ENCODE measurements at regions not wholly inside any gene's neighbourhood (a gene's known extent, or its start where the extent isn't known, plus 50 kb on each side); places are given as distances from the start of the nearest gene placed in this dataset.
"Not testable (repeated sequence)": the region's sequence is repeated elsewhere in the genome, so short reads cannot be mapped to it uniquely, and the experiment has no call there.

- no peak for DNase-seq (ENCODE audit: low read depth)
Measured at GRCh38 chr15:70523616-70524015, 239.7 kb downstream of the UACA start.

DNA sequence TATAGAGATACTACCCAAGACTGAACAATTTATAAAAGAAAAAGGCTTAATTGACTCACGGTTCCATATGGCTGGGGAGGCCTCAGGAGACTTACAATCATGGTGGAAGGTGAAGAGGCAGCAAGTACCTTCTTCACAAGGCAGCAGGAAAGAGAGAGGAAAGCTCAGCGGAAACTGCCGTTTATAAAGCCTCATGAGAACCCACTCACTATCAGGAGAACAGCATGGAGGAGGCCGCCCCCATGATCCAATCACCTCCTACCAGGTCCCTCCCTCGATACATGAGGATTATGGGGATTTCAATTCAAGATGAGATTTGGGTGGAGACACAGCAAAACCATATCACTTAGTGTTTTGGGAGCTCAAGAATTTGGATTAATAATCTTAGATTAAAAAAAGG lies 240.2 kb downstream of the UACA start:
- no peak for DNase-seq (ENCODE audit: low read depth)

DNA sequence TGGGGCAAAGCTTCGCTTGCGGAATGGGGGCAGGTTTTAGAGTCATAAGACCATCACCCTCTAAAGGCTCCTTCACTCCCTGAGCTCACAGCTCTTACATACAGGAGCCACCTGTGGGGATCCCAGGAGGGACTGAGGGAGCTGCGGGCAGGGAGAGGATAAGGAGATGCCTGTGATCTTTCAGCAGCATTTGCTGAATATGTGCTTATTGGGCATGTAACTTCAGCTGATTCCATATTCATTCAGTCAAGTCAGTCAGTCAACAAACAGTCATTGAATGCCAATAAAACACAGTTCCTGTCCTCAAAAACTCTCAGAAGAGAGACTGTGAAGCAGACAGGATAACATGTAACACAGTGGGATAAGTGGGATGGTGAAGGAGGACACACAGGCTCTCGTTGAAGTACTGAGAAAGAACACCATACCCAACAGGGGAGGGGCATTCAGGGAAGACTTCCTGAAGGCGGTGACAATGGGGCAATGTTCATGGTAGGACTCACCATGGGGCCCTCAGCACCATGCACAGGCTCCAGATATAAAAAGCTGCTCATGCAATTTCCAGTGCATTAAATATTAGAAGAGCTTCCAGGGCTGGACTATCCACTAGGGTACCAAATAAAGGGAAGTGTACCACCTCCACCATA lies 240.9 kb downstream of the UACA start:
- DNase-seq (ENCODE audit: low read depth): no peak

- DNase-seq (ENCODE audit: low read depth): no peak
Measured at GRCh38 chr15:70521576-70522322, 241.6 kb downstream of the UACA start.

- DNase-seq (ENCODE audit: low read depth): no peak
Measured at GRCh38 chr15:70519616-70520015, 243.7 kb downstream of the UACA start.

DNA sequence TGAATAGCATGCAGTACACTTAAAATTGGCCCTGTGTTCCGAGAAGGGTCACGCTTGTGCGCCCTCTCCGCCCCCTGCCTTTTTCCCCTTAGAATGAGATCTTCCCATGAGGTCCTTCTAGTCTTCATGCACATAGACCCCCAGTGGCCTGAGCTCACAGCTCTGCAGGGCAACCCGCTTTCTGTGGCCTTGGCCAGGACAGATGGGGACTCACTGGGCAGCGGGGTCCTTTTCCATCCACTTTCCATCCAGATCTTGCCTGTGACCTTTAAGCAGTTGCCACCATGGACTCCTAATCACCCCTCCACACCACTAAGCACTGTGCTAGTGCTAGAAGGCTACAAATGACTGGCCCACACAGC lies 244.4 kb downstream of the UACA start:
- DNase-seq (ENCODE audit: low read depth): no peak

GRCh38 chr15:70518201-70519003 lies 245.0 kb downstream of the UACA start:
- DNase-seq (ENCODE audit: low read depth): no peak

DNA sequence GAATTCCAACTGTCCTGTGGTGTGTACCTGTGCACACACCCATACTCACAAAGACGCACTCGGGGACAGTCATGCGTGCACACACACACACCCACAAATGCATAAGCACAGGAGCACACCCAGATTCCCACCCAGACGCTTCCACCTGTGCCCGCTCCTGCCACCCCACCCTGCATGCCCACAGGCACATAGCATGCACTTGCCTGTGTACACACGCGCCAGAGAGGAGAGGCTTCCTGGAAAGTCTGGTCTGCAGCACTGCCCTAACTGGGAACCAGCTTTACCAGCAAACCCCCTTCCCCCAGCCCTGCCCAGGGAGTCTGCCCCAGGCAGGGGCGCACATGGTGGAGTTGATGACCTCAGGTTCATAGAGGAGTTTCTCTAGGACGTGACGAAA lies 246.2 kb downstream of the UACA start:
- no peak for DNase-seq (ENCODE audit: low read depth)

DNA sequence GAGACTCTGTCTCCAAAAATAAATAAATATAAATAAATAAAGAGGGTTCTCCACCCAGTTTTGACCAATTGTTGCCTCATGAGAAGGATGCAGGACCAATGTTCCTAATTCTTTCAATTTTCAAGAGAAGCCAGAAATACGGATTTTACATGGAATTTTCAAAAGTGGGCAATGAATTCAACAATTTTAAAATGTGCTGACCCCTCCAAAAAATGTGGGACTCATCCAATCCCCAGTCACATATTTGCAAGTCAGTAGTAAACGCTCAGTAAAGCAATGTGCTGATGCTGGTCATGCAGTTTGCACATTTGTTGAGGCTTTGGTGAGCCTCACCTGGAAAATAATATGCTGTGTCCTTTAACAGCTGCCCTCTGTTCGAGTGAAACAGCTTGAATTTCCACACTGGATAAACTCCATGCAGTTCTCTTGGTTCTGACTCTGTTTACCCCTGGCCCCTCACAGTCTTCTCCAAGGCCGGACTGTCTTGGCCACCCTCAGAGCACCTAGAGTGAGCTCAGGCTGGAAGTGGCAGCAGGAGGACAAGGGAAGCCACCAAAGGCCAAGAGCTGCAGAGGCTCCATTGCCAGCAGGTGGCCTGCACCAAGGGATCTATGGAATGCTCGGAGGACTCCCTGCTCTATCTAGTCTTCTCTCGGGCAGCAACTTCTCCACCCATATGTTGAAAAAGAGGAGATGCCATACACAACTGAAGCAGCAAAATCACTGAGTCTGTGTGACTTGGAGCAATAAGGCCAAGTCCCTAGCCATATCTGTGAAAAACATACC lies 246.8 kb downstream of the UACA start:
- DNase-seq (ENCODE audit: low read depth): no peak

DNA sequence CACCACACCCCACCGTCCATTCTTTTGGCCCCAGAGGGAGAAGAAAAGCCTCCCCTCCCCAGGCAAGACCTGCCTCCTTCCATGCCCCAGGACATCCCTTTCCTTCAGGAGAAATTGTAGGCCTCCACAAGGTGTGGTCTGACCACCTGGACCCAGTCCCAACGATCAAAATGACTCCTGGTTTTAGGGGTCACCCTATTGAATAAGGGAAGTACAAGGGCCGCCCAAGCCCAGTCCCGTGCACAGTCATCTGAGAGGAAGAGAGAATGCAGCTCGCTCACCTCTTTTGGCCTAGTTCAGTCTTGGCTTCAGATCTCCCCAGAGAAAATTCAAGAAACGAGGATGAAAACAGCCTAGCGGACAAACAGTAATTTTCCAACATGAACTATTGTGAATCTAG lies 249.1 kb downstream of the UACA start:
- DNase-seq (ENCODE audit: low read depth): no peak

- DNase-seq (ENCODE audit: low read depth): no peak
Measured at GRCh38 chr15:70513819-70514218, 249.5 kb downstream of the UACA start.

- DNase-seq (ENCODE audit: low read depth): peak; percentile 68
Measured at GRCh38 chr15:70512772-70513362, 250.5 kb downstream of the UACA start.

DNA sequence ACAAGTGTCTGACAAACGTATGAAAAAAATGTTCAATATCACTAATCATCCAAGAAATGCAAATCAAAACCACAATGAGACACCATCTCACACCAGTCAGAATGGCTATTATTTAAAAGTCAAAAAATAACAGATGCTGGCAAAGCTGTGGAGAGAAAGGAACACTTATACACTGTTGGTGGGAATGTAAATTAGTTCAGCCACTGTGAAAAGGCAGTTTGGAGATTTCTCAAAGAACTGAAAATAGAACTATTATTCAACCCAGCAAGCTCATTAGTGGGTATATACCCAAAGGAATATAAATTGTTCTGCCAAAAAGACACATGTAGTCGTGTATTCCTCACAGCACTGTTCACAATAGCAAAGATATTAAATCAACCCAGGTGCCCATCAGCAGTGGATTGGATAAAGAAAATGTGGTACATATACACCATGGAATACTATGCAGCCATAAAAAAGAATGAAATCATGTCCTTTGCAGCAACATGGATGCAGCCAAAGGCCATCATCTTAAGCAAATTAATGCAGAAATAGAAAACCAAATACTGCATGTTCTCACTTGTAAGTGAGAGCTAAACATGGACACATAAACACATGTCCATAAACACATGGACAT lies 251.3 kb downstream of the UACA start:
- not testable (repeated sequence) for DNase-seq (ENCODE audit: low read depth)

GRCh38 chr15:70510433-70510832 lies 252.9 kb downstream of the UACA start:
- DNase-seq (ENCODE audit: low read depth): no peak

DNA sequence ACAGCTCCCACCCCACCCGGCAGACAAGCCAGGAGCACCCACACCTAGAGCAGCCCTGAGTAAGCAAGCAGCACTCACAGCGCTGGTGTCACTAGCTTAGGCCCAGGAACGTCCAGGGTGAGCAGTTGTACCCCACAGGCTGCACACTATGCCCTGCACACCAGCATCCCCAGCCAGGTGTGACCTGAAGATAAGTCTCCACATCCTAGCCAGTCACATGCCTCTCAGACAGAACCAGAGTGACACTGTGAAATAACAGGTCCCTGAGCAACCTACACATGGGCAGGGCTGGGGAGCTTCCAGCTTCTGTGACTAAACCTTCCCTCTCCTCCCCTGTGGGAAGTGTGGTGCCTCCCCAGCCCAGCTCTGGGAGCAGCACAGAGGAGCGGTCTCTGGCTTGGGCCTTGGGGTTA lies 253.6 kb downstream of the UACA start:
- no peak for DNase-seq (ENCODE audit: low read depth)

GRCh38 chr15:70509282-70509662 lies 254.1 kb downstream of the UACA start:
- DNase-seq (ENCODE audit: low read depth): no peak

DNA sequence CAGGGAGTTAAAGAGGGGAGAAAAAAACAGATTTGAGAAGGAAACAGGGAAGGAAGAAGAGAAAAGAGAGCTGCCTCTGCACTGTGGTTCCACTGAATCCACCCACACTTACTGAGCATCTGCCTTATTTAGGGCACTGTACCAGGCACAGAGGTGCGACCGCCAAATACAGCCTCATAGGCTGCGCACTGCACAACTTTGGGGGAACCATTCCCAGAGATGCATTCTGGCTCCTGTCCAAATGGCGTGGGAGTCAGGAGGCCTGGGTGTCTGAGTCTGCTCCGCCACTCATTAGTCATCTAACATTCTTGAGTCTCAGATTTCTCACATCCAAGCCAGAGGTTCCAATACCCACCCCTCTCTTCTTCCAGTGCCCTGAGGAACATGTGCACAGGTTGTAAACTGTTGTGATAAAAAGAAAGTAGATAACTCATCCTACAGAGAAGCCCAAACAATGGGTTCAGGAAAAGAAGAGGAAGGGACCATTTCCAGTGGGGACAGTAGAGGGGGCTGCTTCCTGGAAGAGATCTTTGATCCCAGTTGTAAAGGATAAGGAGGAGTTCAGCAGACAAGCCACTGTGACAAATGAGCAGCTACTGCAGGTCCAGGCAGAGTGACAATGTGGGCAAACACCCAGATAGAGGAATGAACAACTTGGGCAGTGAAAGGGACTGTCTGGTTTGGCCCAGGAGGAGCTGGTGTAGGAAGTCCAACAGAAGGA lies 254.6 kb downstream of the UACA start:
- no peak for DNase-seq (ENCODE audit: low read depth)

DNA sequence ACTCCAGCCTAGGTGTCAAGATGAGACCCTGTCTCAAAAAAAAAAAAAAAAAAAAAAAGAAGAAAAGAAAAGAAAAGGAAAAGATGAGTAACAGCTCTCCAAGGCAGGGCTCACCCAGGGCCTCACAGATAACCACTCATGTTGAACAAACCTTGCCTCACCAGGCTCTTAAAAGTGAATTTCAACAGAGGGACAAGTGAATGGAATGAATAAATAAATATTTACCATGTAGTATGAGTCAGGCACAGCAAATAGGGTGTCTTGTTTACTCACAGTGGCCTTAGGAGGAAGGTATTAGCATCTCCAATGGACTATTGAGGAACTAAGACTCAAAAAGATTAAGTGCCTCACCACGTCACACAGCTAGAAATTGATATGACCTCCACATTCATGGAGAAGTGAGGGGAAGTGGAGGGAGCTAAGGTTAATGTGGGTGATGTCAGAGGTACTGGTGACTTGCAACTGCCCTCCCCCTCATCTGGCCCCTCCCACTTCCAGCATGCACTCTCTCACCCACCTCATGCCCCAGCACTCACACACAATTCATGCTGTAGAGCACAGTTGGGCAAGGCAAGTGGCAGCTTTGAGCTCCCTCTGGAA lies 255.5 kb downstream of the UACA start:
- DNase-seq (ENCODE audit: low read depth): no peak

- DNase-seq (ENCODE audit: low read depth): no peak
Measured at GRCh38 chr15:70505936-70506912, 257.1 kb downstream of the UACA start.
